Upper lobe of right lung (tissue), 1 donor: ENCODE measurements at regions not wholly inside any gene's neighbourhood (a gene's known extent, or its start where the extent isn't known, plus 50 kb on each side); places are given as distances from the start of the nearest gene placed in this dataset.
"Not testable (repeated sequence)": the region's sequence is repeated elsewhere in the genome, so short reads cannot be mapped to it uniquely, and the experiment has no call there.

Experiments used
- ATAC-seq: fragments of 200-7000 bp; cut with Tn5 transposase; one replicate; pipeline ENCODE4 v1.9.1; 2020; ENCODE audit warnings: mild to moderate bottlenecking, moderate library complexity
- DNase-seq: peaks from one replicate; pipeline ENCODE4 v3.0.0-alpha.2; 2020
- H3K27ac ChIP-seq: fragments of 200-600 bp; one replicate; pipeline ENCODE4 v1.8.0; 2022
- H3K27me3 ChIP-seq: fragments of 200-600 bp; one replicate; pipeline ENCODE4 v1.8.0; 2022; ENCODE audit warnings: mild to moderate bottlenecking
- H3K36me3 ChIP-seq: fragments of 200-600 bp; one replicate; pipeline ENCODE4 v1.8.0; 2022
- H3K4me1 ChIP-seq: fragments of 200-600 bp; one replicate; pipeline ENCODE4 v1.8.0; 2022
- H3K4me3 ChIP-seq: fragments of 200-600 bp; one replicate; pipeline ENCODE4 v1.8.0; 2022; ENCODE audit warnings: mild to moderate bottlenecking
- H3K9me3 ChIP-seq: fragments of 200-600 bp; one replicate; pipeline ENCODE4 v1.8.0; 2022
- CTCF ChIP-seq: fragments of 200-600 bp; IDR thresholded peaks from one replicate; pipeline ENCODE4 v1.8.0; 2022; ENCODE audit warnings: antibody characterized with exemption
- intact Hi-C: fragments of 100-400 bp; cut with DNase I; formaldehyde crosslinking; loops from one replicate; pipeline ENCODE4 v1.11.0; 2022
- donor health status: DM: no; HTN: yes; CAD: no; lungs with severe emphysema.

GRCh38 chr1:187943606-187944403 lies 1115.1 kb downstream of the PLA2G4A start:
- no peaks in the 10 kb centered on the region for H3K9me3 ChIP-seq
- H3K36me3 ChIP-seq, result no peaks in the 10 kb centered on the region
- DNase-seq (no peak), ATAC-seq (no peak)
- no peak for TF ChIP-seq CTCF
- H3K4me1 ChIP-seq, result no peaks in the 10 kb centered on the region
- H3K27me3 ChIP-seq, result no peaks in the 10 kb centered on the region
- no peak overlapping the region for H3K27ac ChIP-seq
- intact Hi-C loops, result no loop called here
- H3K4me3 ChIP-seq, result no peak overlapping the region

- H3K27ac ChIP-seq, H3K4me1 ChIP-seq, H3K9me3 ChIP-seq, H3K4me3 ChIP-seq, H3K27me3 ChIP-seq, H3K36me3 ChIP-seq, DNase-seq, ATAC-seq, intact Hi-C loops: not testable (repeated sequence)
Observed at GRCh38 chr1:187946661-187947060, 1117.9 kb downstream of the PLA2G4A start.

GRCh38 chr1:187947359-187947758 lies 1118.6 kb downstream of the PLA2G4A start:
- no peaks in the 10 kb centered on the region for H3K4me1 ChIP-seq
- no peak for TF ChIP-seq CTCF
- H3K27ac ChIP-seq, result no peak overlapping the region
- intact Hi-C loops, result no loop called here
- no peaks in the 10 kb centered on the region for H3K27me3 ChIP-seq
- H3K36me3 ChIP-seq, result no peaks in the 10 kb centered on the region
- ATAC-seq, result no peak
- H3K9me3 ChIP-seq, result peaks cover 6% of the 10 kb centered on the region
- no peak for DNase-seq
- no peak overlapping the region for H3K4me3 ChIP-seq

- TF ChIP-seq CTCF, result no peak
- intact Hi-C loops, result no loop called here
- DNase-seq, result no peak
- peaks cover 12% of the 10 kb centered on the region for H3K9me3 ChIP-seq
- H3K4me3 ChIP-seq, result no peak overlapping the region
- no peak for ATAC-seq
- H3K27ac ChIP-seq, result no peak overlapping the region
- H3K27me3 ChIP-seq, result no peaks in the 10 kb centered on the region
- no peaks in the 10 kb centered on the region for H3K4me1 ChIP-seq
- no peaks in the 10 kb centered on the region for H3K36me3 ChIP-seq
Observed at GRCh38 chr1:187948170-187948794, 1119.5 kb downstream of the PLA2G4A start.

- Histone ChIP-seq H3K36me3 (no peaks in the 10 kb centered on the region), H3K4me3 (no peak overlapping the region), H3K4me1 (no peaks in the 10 kb centered on the region), H3K27ac (no peak overlapping the region), H3K9me3 (peaks cover 12% of the 10 kb centered on the region), H3K27me3 (no peaks in the 10 kb centered on the region)
- intact Hi-C loops, result no loop called here
- TF ChIP-seq CTCF, result no peak
- DNase-seq, result no peak
- no peak for ATAC-seq
Observed at GRCh38 chr1:187949567-187949966, 1120.8 kb downstream of the PLA2G4A start.

GRCh38 chr1:187951817-187952216 lies 1123.1 kb downstream of the PLA2G4A start:
- no peak for TF ChIP-seq CTCF
- H3K36me3 ChIP-seq, result no peaks in the 10 kb centered on the region
- no peak for DNase-seq
- H3K4me1 ChIP-seq, result no peaks in the 10 kb centered on the region
- H3K4me3 ChIP-seq, result no peak overlapping the region
- H3K27me3 ChIP-seq, result no peaks in the 10 kb centered on the region
- intact Hi-C loops, result no loop called here
- no peak for ATAC-seq
- peaks cover 12% of the 10 kb centered on the region for H3K9me3 ChIP-seq
- H3K27ac ChIP-seq, result no peak overlapping the region
